ENCODE measurements at regions not wholly inside any gene's neighbourhood (a gene's known extent, or its start where the extent isn't known, plus 50 kb on each side); places are given as distances from the start of the nearest gene placed in this dataset.
A peak's percentile ranks its signal among the peaks of the same experiment; 100 is the strongest.

DNA sequence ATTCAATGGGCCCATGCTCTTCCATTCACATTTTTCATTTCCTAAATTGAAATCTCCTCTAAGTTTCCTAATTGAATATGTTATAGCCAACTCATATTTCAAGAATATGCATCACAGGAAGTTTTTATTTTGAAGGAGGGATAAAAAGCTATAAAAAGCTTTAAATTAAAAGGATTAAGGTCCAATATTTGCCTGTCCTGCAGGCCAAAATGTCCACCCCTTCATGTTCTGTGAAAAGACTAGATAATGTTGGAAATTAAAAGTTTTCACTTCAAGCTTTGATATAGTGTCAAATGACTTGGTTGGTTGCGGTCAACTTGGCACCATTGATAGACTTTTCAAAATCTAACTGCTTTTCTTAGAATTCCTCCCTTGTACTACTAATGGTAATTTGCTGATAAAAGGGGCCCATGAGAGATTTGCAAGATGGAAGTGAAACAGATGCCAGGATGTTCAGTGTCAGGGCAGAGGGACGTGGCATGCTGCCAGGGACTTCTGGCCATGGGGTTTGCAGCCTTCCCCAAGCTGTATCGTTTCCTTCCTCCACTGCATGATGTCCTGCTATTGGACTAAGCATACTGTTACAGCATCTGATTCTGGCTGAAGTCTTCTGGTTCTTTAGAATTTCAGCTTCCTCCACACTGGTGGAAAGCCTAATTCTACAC, 547.3 kb upstream of the MIR17HG start:
- no peak for FAIRE-seq
- Histone ChIP-seq H3K36me3 (no peaks in the 10 kb centered on the region), H3K27me3 (no peaks in the 10 kb centered on the region), H3K4me1 (no peaks in the 10 kb centered on the region), H3K27ac (no peak overlapping the region), H3K9me3 (no peaks in the 10 kb centered on the region), H3K4me3 (no peak overlapping the region)
- WGBS, 2 donors, result 29 to 37% methylated on average over 3 of the region's 3 CpGs
- peak in 2 of 4 donors; percentile 65 to 77 for ATAC-seq
- DNase-seq, result peak in 4 of 6 donors; percentile 13 to 60 (median 36)
- intact Hi-C loops (cut with DNase I), result no loop called here
- no peak for TF ChIP-seq CTCF (IDR thresholded peaks at IDR 0.05)

- no peaks in the 10 kb centered on the region for H3K27me3 ChIP-seq
- FAIRE-seq (no peak), ATAC-seq (no peak), DNase-seq (no peak)
- H3K36me3 ChIP-seq, result no peaks in the 10 kb centered on the region
- H3K4me1 ChIP-seq, result no peaks in the 10 kb centered on the region
- H3K9me3 ChIP-seq, result no peaks in the 10 kb centered on the region
- intact Hi-C loops (cut with DNase I), result no loop called here
- TF ChIP-seq CTCF (IDR thresholded peaks at IDR 0.05), result no peak
- 67 to 68% methylated on average over 7 of the region's 7 CpGs for WGBS, 2 donors
- H3K27ac ChIP-seq, result no peak overlapping the region
- H3K4me3 ChIP-seq, result no peak overlapping the region
Measured at GRCh38 chr13:90801621-90802020, 545.9 kb upstream of the MIR17HG start.

GRCh38 chr13:90803210-90803609, 544.3 kb upstream of the MIR17HG start:
- Histone ChIP-seq H3K4me3 (no peak overlapping the region), H3K27ac (no peak overlapping the region), H3K4me1 (no peaks in the 10 kb centered on the region), H3K36me3 (no peaks in the 10 kb centered on the region), H3K9me3 (no peaks in the 10 kb centered on the region), H3K27me3 (no peaks in the 10 kb centered on the region)
- no peak for DNase-seq
- TF ChIP-seq CTCF (IDR thresholded peaks at IDR 0.05), result no peak
- ATAC-seq, result no peak
- 43 to 81% methylated on average over 2 of the region's 2 CpGs for WGBS, 2 donors
- no peak for FAIRE-seq
- intact Hi-C loops (cut with DNase I), result no loop called here

DNA sequence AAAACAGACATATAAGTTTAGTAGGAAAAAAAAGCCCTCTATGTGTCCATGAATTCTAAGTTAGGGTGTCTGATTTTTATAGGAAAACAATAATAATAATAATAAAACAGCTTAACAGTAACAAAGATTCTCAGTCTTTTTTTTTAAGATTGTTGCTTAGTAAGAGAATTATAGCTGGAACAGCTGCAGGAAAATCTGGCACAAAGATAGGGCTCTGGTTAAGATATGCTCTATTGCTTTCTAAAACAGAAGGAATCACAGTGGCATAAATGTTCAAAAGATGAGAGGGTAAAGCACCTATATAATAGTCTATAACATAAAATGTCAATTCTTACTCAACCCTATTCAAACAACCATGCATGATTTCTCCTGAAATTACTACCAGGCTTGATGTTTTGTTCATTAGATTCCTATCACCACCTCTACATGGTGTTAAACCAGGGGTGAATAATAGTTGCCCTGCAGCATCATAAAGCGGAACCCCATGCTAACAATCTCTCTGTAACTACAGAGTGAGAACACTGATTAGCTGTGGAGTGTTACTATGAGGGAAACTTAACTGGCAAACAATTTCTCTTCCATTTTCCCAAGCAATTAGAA, 541.4 kb upstream of the MIR17HG start:
- TF ChIP-seq CTCF (IDR thresholded peaks at IDR 0.05), result no peak
- H3K4me3 ChIP-seq, result no peak overlapping the region

DNA sequence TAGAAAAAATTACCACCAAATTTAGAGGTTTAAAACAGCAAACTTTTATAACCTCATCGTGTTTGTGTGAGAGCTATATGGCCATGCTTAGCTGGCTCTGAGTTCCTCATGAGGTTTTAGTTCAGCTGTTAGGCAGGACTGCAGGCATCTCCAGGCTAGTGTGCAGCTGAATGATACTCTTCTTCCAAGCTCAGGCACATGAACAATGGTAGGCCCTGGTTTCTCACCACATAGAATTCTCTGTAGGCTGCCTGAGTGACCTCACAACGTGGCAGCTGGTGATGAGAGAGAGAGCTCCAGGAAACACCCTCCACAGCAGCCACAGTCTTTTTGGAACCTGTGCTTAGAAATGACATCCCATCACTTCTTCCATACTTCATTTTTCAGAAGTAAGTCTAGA, 540.6 kb upstream of the MIR17HG start:
- Histone ChIP-seq H3K27ac (no peak overlapping the region), H3K36me3 (no peaks in the 10 kb centered on the region), H3K27me3 (no peaks in the 10 kb centered on the region), H3K4me1 (no peaks in the 10 kb centered on the region), H3K4me3 (no peak overlapping the region), H3K9me3 (no peaks in the 10 kb centered on the region)
- ATAC-seq (no peak), FAIRE-seq (no peak), DNase-seq (no peak)
- WGBS, 2 donors, result 70 to 77% methylated on average over 2 of the region's 2 CpGs
- TF ChIP-seq CTCF (IDR thresholded peaks at IDR 0.05), result no peak
- intact Hi-C loops (cut with DNase I), result no loop called here

More for the DNA sequence above, 541.4 kb upstream of the MIR17HG start:
- ATAC-seq (no peak), DNase-seq (no peak), FAIRE-seq (no peak)
- Histone ChIP-seq H3K36me3 (no peaks in the 10 kb centered on the region), H3K9me3 (no peaks in the 10 kb centered on the region), H3K4me1 (no peaks in the 10 kb centered on the region), H3K27me3 (no peaks in the 10 kb centered on the region), H3K27ac (no peak overlapping the region)
- 88 to 100% methylated on average over 1 of the region's 1 CpG for WGBS, 2 donors
- intact Hi-C loops (cut with DNase I), result no loop called here
